ENCODE measurements at regions not wholly inside any gene's neighbourhood (a gene's known extent, or its start where the extent isn't known, plus 50 kb on each side); places are given as distances from the start of the nearest gene placed in this dataset.

- H3K4me3 Mint-ChIP-seq = no peak overlapping the region
- Histone ChIP-seq H3K27me3 (ENCODE audit: control insufficient read depth, insufficient read depth, low read length, poor library complexity, severe bottlenecking) (peaks cover 37% of the 10 kb centered on the region), H3K27ac (ENCODE audit: low read depth, low read length) (no peak overlapping the region), H3K9ac (ENCODE audit: extremely low read depth, low read length, poor library complexity, severe bottlenecking) (no peak overlapping the region), H3K9me3 (ENCODE audit: control insufficient read depth, low read length) (no peaks in the 10 kb centered on the region), H3K36me3 (ENCODE audit: control insufficient read depth, insufficient read depth, low read length) (no peaks in the 10 kb centered on the region), H3K4me3 (ENCODE audit: low read length) (no peak overlapping the region), H3K4me1 (ENCODE audit: control insufficient read depth, insufficient read depth, low read length) (no peaks in the 10 kb centered on the region)
- peaks cover 3% of the 10 kb centered on the region for H3K4me1 Mint-ChIP-seq
- H3K27me3 Mint-ChIP-seq (ENCODE audit: insufficient read depth) = peaks cover 45% of the 10 kb centered on the region
- DNase-seq = no peak
- 100% methylated on average over 3 of the region's 3 CpGs; no CpG with 5 or more reads in 1 of the 2 experiments for WGBS, 2 experiments (ENCODE audit: insufficient coverage in 1 of 2, insufficient read length in 1 of 2)
- H3K36me3 Mint-ChIP-seq (ENCODE audit: low read depth) = no peaks in the 10 kb centered on the region
- no peak overlapping the region for H3K27ac Mint-ChIP-seq
- no peaks in the 10 kb centered on the region for H3K9me3 Mint-ChIP-seq
- TF ChIP-seq CTCF (conservative IDR thresholded peaks at IDR 0.05) = no peak
These were observed 86.0 kb upstream of the PAPPA start for GRCh38 chr9:116067566-116067965.

- Mint-ChIP-seq H3K4me1 (peaks cover 3% of the 10 kb centered on the region), H3K27me3 (ENCODE audit: insufficient read depth) (peaks cover 25% of the 10 kb centered on the region), H3K4me3 (no peak overlapping the region), H3K27ac (no peak overlapping the region), H3K9me3 (no peaks in the 10 kb centered on the region), H3K36me3 (ENCODE audit: low read depth) (no peaks in the 10 kb centered on the region)
- 93% methylated on average over 3 of the region's 4 CpGs; no CpG with 5 or more reads in 1 of the 2 experiments for WGBS, 2 experiments (ENCODE audit: insufficient coverage in 1 of 2, insufficient read length in 1 of 2)
- no peaks in the 10 kb centered on the region for H3K36me3 ChIP-seq (ENCODE audit: control insufficient read depth, insufficient read depth, low read length)
- no peak for DNase-seq
- no peaks in the 10 kb centered on the region for H3K4me1 ChIP-seq (ENCODE audit: control insufficient read depth, insufficient read depth, low read length)
- no peaks in the 10 kb centered on the region for H3K9me3 ChIP-seq (ENCODE audit: control insufficient read depth, low read length)
- TF ChIP-seq CTCF (conservative IDR thresholded peaks at IDR 0.05) = no peak
- H3K4me3 ChIP-seq (ENCODE audit: low read length) = no peak overlapping the region
- peaks cover 14% of the 10 kb centered on the region for H3K27me3 ChIP-seq (ENCODE audit: control insufficient read depth, insufficient read depth, low read length, poor library complexity, severe bottlenecking)
- no peak overlapping the region for H3K27ac ChIP-seq (ENCODE audit: low read depth, low read length)
- no peak overlapping the region for H3K9ac ChIP-seq (ENCODE audit: extremely low read depth, low read length, poor library complexity, severe bottlenecking)
These were observed 83.2 kb upstream of the PAPPA start for GRCh38 chr9:116070256-116070914.

- H3K27me3 ChIP-seq (ENCODE audit: control insufficient read depth, insufficient read depth, low read length, poor library complexity, severe bottlenecking) = no peaks in the 10 kb centered on the region
- no peaks in the 10 kb centered on the region for H3K4me1 ChIP-seq (ENCODE audit: control insufficient read depth, insufficient read depth, low read length)
- no peak for TF ChIP-seq CTCF (conservative IDR thresholded peaks at IDR 0.05)
- no peaks in the 10 kb centered on the region for H3K9me3 ChIP-seq (ENCODE audit: control insufficient read depth, low read length)
- Mint-ChIP-seq H3K27me3 (ENCODE audit: insufficient read depth) (peaks cover 8% of the 10 kb centered on the region), H3K36me3 (ENCODE audit: low read depth) (no peaks in the 10 kb centered on the region), H3K9me3 (no peaks in the 10 kb centered on the region), H3K4me1 (peaks cover 3% of the 10 kb centered on the region), H3K27ac (no peak overlapping the region), H3K4me3 (no peak overlapping the region)
- H3K4me3 ChIP-seq (ENCODE audit: low read length) = no peak overlapping the region
- DNase-seq = no peak
- no peaks in the 10 kb centered on the region for H3K36me3 ChIP-seq (ENCODE audit: control insufficient read depth, insufficient read depth, low read length)
- no peak overlapping the region for H3K9ac ChIP-seq (ENCODE audit: extremely low read depth, low read length, poor library complexity, severe bottlenecking)
- 100% methylated on average over 2 of the region's 2 CpGs for WGBS, 2 experiments (ENCODE audit: insufficient coverage in 1 of 2, insufficient read length in 1 of 2)
- H3K27ac ChIP-seq (ENCODE audit: low read depth, low read length) = no peak overlapping the region
These were observed 81.5 kb upstream of the PAPPA start for GRCh38 chr9:116072046-116072445.

Data from endodermal cell (in vitro differentiated cells).